ENCODE measurements at regions not wholly inside any gene's neighbourhood (a gene's known extent, or its start where the extent isn't known, plus 50 kb on each side); places are given as distances from the start of the nearest gene placed in this dataset.

- no peak for TF ChIP-seq CTCF (IDR thresholded peaks at IDR 0.05 in 2 of 3, conservative IDR thresholded peaks at IDR 0.05 in 1 of 3; ENCODE audit: control insufficient read depth in 2 of 3, extremely low read depth in 1 of 3, insufficient read depth in 1 of 3, low read depth in 3 of 3, low read length in 3 of 3)
These were observed 119.6 kb upstream of the GNPDA2 start (continued) for GRCh38 chr4:44845993-44846392.

GRCh38 chr4:44845309-44845708 is 119.0 kb upstream of the GNPDA2 start:
- 30% methylated on average over 1 of the region's 1 CpG for WGBS (ENCODE audit: insufficient coverage, insufficient replicate concordance, low lambda C conversion rate, missing lambda C conversion rate)

More at GRCh38 chr4:44845309-44845708, 119.0 kb upstream of the GNPDA2 start:
- H3K4me1 ChIP-seq (ENCODE audit: control insufficient read depth, insufficient read depth, low read length): no peaks in the 10 kb centered on the region
- no peak overlapping the region for H3K4me2 ChIP-seq (ENCODE audit: control insufficient read depth, insufficient read depth)
- in situ Hi-C loops (cut with MboI): no loop called here
- H3K9me3 ChIP-seq (replicated peaks; ENCODE audit: control insufficient read depth, insufficient read depth, low read length): no peaks in the 10 kb centered on the region
- intact Hi-C loops (cut with micrococcal nuclease; ENCODE audit: unreplicated experiment): no loop called here
- DNase-seq (ENCODE audit: low read depth, low spot score): no peak
- H3K27me3 ChIP-seq (replicated peaks in 1 of 2; ENCODE audit: control insufficient read depth in 2 of 2, insufficient read depth in 2 of 2, low read length in 1 of 2): no peaks in the 10 kb centered on the region
- CTCF ChIA-PET: no interaction called here
- RAD21 ChIA-PET (ENCODE audit: unreplicated experiment): no interaction called here
- H3K36me3 ChIP-seq (ENCODE audit: control insufficient read depth in 2 of 2, insufficient read depth in 2 of 2, low read length in 1 of 2): no peaks in the 10 kb centered on the region
- H2AFZ ChIP-seq (ENCODE audit: control insufficient read depth, low read depth, low read length): no peak overlapping the region
- FAIRE-seq: no peak
- H4K20me1 ChIP-seq (ENCODE audit: control insufficient read depth, insufficient read depth): no peaks in the 10 kb centered on the region
- ATAC-seq: no peak
- no peak overlapping the region for H3K27ac ChIP-seq (ENCODE audit: control insufficient read depth, insufficient read depth)
- SMC1A ChIA-PET (ENCODE audit: uncharacterized antibody, unreplicated experiment): no interaction called here
- BruUV-seq (replicated peaks): no TSS peak
- TF ChIP-seq SMAD1 (IDR thresholded peaks at IDR 0.05; ENCODE audit: low read depth, partially characterized antibody) (no peak), FOXM1 (IDR thresholded peaks at IDR 0.05; ENCODE audit: low read depth, low read length) (no peak), JUNB (IDR thresholded peaks at IDR 0.05) (no peak), ZBTB11 (CRISPR knock-in tag; IDR thresholded peaks at IDR 0.05) (no peak), ZBTB4 (CRISPR knock-in tag; IDR thresholded peaks at IDR 0.05) (no peak), RB1 (IDR thresholded peaks at IDR 0.05; ENCODE audit: borderline replicate concordance) (no peak), SKIL (IDR thresholded peaks at IDR 0.05; ENCODE audit: low read depth, poor library complexity, severe bottlenecking) (no peak), SP1 (IDR thresholded peaks at IDR 0.05; ENCODE audit: low read depth, low read length) (no peak), MXI1 (IDR thresholded peaks at IDR 0.05; ENCODE audit: low read depth, low read length) (no peak)
- POLR2A ChIA-PET: no interaction called here
- H3K9ac ChIP-seq (ENCODE audit: control insufficient read depth, insufficient read depth, low read length): no peak overlapping the region
- no peak overlapping the region for H3K4me3 ChIP-seq
- H3K79me2 ChIP-seq (ENCODE audit: control insufficient read depth, insufficient read depth, low read length): no peaks in the 10 kb centered on the region

Measured in GM12878 (cell line).